CD4-positive, alpha-beta T cell treated with Interleukin-10 for 1 hour (primary cell): ENCODE measurements at regions not wholly inside any gene's neighbourhood (a gene's known extent, or its start where the extent isn't known, plus 50 kb on each side); places are given as distances from the start of the nearest gene placed in this dataset.

Experiments used
- DNase-seq: peaks from one replicate; pipeline ENCODE4 v3.0.0-alpha.2; 2020

DNA sequence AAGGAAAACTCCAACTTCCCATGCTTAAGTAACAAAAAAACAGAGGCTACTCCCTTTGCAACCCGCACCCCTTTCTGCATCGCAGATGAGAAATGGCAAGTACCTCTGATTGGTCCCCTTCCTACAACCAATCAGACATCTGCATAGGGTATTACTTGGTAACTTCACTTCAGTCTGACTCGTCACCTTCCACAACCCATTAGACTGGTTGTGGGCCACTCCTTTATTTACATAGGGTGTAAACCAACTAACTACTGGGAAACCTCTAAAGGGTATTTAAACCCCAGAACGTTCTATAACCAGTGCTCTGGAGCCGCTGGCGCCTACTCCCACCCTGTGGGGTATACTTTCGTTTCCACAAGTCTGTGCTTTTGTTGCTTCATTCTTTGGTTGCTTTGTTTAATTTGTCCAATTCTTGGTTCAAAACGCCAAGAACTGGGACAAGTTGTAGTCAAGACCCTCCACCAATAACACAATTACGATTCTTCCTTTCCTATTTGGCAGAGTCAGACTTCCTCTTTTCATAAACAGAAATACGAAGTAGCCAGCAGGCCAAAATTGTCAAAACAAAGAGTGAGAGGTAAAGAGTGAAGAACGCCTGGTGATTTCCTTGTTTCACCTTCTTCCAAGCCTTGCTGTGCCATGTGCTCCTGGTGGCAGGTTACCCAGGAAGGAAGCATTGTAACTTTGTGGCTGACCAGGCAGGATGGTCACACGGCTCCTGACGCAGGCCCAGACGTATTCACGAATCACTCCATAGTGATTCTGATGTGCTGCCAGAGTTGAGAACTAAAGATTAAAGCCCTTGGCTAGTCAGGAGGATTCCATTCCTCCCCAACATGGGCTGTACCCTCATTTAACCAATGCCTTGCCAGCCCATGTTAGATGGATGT lies 477.4 kb downstream of the ARHGEF28 start:
- no peak for DNase-seq

DNA sequence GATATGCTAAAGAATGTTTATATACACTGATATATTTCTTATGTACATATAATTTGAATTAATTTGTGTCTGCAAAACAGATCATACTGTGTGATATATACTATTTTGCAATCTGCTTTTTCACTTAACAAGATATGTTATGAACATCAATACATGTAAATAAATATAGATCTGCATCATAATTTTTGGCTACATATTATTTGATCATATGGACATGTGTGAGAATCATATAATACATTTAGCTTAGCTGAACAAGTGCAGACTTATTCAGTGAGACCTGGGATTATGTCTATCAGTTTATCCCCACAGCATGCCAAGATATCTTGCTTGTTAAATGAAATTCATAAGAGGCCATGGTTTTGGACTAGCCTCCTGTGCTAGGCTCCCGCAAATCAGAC lies 474.3 kb downstream of the ARHGEF28 start:
- DNase-seq = no peak

DNA sequence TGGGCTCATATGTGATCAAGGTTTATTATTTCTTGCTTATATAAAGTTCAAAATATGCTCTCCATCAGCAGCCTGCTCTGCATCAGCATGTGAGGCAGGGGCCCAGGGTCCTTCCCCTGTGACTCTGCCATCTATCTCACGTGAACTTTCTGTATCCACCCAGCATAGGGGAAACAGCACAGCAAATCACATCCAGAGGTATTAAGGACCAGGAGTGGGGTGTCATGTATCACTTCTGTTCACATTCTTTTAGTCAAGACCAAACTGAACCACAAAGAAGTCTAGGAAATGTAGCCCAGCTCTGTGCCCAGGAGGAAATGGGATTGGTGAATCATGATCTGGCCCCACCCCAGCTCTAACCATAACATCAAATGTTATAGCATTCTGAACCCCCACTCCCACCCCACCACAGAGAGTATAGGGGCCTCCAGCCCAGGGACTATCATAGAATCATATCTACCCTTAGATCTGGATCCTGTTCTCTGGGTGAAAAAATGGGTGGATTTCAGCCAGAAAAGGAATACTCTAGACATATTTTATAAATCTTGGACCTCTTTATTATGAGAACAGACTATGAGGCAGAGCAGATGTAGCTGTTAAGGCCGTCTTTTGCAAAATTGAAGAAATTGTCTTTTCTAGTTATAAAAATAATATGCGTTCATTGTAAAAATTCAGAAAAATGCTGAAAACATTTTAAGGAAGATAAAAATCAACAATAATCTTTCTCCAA lies 473.7 kb downstream of the ARHGEF28 start:
- no peak for DNase-seq

DNA sequence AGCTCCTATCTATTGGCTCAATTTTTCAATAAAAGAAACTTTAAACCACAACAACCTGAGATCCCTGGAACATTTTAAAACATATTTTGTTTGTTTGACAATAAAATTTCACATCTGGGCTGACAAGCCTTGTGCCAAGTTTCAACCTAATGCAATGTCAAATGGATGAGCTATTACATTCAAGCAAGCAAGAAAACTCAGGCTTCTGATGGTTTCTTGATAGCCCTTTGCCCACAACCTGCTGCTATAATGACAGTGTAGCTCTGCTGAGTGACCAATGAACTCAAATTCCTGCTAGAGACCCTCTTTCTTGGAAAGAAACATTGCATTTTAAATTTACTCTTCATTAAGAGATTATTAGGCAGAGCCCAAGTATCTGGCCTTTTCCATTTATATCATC lies 472.9 kb downstream of the ARHGEF28 start:
- no peak for DNase-seq

- DNase-seq = no peak
Measured at GRCh38 chr5:74098456-74098855, 472.5 kb downstream of the ARHGEF28 start.

- DNase-seq = no peak
Measured at GRCh38 chr5:74096325-74096724, 470.3 kb downstream of the ARHGEF28 start.

DNA sequence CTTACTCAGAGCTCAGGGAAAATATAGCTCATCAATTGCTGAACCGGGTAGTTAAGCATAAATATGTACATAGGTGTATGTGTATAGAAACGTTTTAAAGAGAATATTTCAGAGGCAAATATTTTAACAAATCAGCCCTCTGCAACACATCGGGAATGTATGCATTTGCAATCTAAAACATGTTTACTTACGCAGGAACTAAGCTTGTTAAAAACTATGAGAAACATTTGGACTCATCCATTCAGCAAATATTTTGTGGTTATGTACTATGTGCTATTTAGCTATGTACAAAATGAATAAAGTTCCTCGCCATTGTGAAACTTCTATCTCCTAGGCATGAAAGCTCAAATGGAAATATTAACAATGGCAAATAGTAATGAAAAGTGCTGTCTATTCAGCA lies 469.9 kb downstream of the ARHGEF28 start:
- DNase-seq = no peak

- DNase-seq = no peak
Measured at GRCh38 chr5:74094782-74095108, 468.7 kb downstream of the ARHGEF28 start.

GRCh38 chr5:74094096-74094781 lies 468.2 kb downstream of the ARHGEF28 start:
- no peak for DNase-seq

DNA sequence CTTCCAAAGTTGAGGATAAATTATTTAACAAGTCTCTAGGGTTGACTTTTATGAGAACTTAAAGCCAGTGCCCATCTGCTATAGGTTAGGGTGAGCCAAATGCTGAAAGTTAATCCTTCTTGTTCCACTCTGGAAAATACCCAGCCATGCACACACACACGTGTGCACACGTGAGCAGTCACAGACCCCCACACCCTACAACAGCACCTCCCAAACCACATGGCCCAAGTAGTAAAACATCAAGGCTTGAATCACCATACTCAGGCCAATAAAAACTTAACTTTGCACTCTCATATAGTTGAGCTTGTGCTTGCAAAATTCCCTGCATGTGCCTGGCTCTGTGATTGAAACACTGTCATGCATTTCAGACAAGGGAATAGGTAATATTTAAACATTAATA lies 467.6 kb downstream of the ARHGEF28 start:
- DNase-seq = no peak

GRCh38 chr5:74092766-74093165 lies 466.8 kb downstream of the ARHGEF28 start:
- DNase-seq = no peak

- DNase-seq = no peak
Measured at GRCh38 chr5:74085782-74086181, 459.8 kb downstream of the ARHGEF28 start.

DNA sequence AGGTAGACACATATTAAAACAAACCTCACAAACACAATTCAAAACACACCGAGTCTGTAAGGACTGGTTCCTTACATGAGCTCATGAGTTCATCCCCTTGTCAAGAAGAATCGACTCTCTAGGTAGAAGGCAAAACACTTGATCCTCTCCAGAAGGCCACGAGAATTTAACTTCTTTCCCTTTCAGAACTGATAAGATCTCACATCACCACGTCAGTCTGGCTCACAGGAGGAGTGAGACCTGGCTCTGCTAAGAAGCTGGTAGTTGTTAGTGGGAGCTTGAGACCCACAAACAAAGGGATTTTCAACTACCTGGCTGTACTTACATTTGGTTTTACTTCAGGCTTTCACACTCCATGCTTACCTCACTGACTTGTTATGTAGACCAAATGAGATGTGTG lies 459.2 kb downstream of the ARHGEF28 start:
- DNase-seq = no peak

- no peak for DNase-seq
Measured at GRCh38 chr5:74083096-74083791, 457.2 kb downstream of the ARHGEF28 start.

- DNase-seq = no peak
Measured at GRCh38 chr5:74082512-74083055, 456.6 kb downstream of the ARHGEF28 start.

GRCh38 chr5:74081126-74081525 lies 455.1 kb downstream of the ARHGEF28 start:
- DNase-seq = no peak

GRCh38 chr5:74079971-74080556 lies 454.1 kb downstream of the ARHGEF28 start:
- DNase-seq = no peak

GRCh38 chr5:74075501-74076484 lies 449.8 kb downstream of the ARHGEF28 start:
- no peak for DNase-seq

GRCh38 chr5:74074111-74074510 lies 448.1 kb downstream of the ARHGEF28 start:
- DNase-seq = no peak

- no peak for DNase-seq
Measured at GRCh38 chr5:74073257-74073656, 447.3 kb downstream of the ARHGEF28 start.

- no peak for DNase-seq
Measured at GRCh38 chr5:74072646-74073045, 446.6 kb downstream of the ARHGEF28 start.
